HG03469 (cell line): ENCODE measurements at regions not wholly inside any gene's neighbourhood (a gene's known extent, or its start where the extent isn't known, plus 50 kb on each side); places are given as distances from the start of the nearest gene placed in this dataset.
"Not testable (repeated sequence)": the region's sequence is repeated elsewhere in the genome, so short reads cannot be mapped to it uniquely, and the experiment has no call there.

Source experiments
- ATAC-seq: cut with Tn5 transposase; IDR thresholded peaks from one replicate; pipeline ENCODE4 v1.9.1; 2021; ENCODE audit warnings: mild to moderate bottlenecking, moderate library complexity, moderate number of reproducible peaks; ENCODE audit not compliant: unreplicated experiment

GRCh38 chr5:103706939-103707682 lies 144.5 kb upstream of the NUDT12 start:
- ATAC-seq = no peak

GRCh38 chr5:103703617-103704016 lies 141.0 kb upstream of the NUDT12 start:
- no peak for ATAC-seq

DNA sequence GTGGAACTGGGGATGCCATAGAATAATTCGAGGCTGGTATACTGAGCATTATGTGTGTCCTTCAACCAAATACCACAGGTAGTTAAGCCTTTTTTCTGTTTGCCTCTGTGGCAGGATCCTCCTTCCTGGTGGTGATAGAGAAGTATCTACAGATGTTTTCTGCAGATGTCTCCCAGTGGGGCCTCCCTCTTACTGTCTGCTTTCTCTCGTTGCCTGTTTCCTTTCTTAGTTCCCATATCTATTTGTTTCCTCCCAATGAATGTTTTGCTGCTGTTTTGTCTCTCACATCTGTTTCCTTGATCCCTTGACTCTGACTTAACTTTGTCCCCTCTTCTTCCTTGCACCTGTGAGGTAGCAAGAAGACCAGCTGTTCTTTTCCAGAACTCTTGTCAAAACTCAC lies 130.9 kb upstream of the NUDT12 start:
- ATAC-seq = no peak

DNA sequence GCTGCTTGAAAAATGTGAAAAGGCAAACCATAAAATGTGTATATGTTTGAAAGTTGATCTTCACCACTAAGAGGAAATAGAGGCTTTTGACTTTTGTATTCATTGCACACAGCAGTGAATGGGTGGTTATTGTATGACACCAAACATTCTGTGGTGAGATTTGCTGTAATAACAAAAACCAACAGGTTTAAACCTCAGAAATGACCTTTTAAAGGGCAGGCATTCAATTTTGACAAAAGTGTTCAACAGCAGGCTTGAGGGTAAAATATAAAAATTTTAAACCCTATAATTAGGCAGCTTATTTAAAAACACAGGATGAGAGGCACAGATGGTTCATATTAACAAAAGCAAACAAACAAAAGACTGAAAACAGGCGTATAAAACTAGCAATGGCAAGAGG lies 128.1 kb upstream of the NUDT12 start:
- ATAC-seq = no peak

DNA sequence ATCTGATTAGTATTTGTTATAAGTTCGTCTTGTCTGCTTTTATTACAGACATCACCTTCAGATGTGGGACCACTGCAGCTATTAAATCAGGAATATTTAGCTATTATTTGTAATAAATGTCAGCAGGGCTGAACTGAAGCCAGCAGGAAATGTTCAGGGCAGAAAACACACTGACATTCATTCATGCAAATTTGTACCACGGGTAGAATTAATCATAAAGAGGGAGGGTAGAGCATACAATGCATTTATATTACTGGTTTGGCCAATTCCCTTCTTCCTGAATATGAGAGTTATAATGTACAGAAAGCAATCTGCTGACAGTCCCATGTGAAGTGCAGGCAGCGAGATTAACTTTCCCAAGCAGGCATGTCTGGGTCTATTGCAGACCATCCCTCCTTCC lies 117.3 kb upstream of the NUDT12 start:
- ATAC-seq = no peak

- not testable (repeated sequence) for ATAC-seq
Observed at GRCh38 chr5:103676198-103676597, 113.6 kb upstream of the NUDT12 start.

DNA sequence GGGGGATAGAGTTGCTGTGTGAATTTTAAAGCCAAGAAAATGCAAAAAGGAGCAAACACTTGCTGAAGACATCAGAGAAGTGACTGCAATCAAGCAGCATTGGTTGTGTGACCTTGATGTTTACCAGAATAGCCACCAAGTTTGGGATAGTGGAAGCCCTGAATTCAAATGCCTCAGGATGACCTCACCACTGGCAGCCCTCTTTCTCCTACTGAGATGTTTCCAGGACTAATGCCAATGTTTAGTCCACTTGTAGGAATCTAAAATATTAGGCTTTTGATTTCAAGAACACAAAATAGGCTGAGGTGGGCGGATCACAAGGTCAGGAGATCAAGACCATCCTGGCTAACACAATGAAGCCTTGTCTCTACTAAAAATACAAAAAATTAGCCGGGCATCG lies 112.2 kb upstream of the NUDT12 start:
- ATAC-seq = no peak

GRCh38 chr5:103674251-103674650 lies 111.7 kb upstream of the NUDT12 start:
- ATAC-seq = no peak

GRCh38 chr5:103669615-103670014 lies 107.0 kb upstream of the NUDT12 start:
- ATAC-seq = no peak

- ATAC-seq = no peak
Observed at GRCh38 chr5:103668281-103668680, 105.7 kb upstream of the NUDT12 start.

GRCh38 chr5:103667068-103667467 lies 104.5 kb upstream of the NUDT12 start:
- no peak for ATAC-seq

- ATAC-seq = no peak
Observed at GRCh38 chr5:103657301-103657700, 94.7 kb upstream of the NUDT12 start.

DNA sequence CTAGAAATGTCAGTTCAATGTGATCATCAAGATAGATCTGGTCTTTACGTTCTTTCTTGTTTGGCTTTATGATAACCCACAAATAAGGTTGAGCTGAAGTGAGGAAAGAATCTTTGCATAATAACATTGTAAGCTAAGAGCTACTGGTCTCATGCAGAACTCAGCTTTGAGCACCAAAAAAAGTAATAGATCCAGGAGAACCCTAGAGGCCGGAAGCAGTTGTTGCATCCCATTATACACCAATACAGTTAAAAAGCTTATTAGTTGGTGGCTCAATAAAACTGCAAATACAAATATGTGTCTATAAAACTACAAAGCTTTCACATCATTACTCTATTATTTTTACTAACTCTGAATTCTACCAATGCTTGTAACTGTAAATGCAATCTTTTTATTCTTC lies 85.5 kb upstream of the NUDT12 start:
- ATAC-seq = no peak

- no peak for ATAC-seq
Observed at GRCh38 chr5:103646698-103647614, 84.4 kb upstream of the NUDT12 start.

DNA sequence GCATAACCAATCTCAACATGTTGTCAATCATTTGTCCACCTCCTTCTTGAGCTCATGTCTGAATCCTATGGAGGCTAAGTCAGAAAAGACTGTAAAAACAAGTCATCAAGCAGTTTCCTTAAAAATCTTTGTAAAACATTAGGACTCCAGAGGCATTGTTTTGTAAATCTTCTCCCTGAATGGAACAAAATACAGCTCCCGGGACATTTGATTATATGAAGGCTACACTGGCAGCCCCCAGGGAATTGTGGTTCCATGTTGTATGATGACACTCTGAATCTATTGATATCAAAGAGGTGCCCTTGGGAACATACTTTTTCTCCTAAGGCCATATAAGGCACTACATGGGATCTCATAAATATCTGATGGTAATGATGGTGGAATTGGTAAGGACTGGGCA lies 83.2 kb upstream of the NUDT12 start:
- no peak for ATAC-seq

- no peak for ATAC-seq
Observed at GRCh38 chr5:103638979-103639378, 76.4 kb upstream of the NUDT12 start.

- ATAC-seq = no peak
Observed at GRCh38 chr5:103624675-103625074, 62.1 kb upstream of the NUDT12 start.

DNA sequence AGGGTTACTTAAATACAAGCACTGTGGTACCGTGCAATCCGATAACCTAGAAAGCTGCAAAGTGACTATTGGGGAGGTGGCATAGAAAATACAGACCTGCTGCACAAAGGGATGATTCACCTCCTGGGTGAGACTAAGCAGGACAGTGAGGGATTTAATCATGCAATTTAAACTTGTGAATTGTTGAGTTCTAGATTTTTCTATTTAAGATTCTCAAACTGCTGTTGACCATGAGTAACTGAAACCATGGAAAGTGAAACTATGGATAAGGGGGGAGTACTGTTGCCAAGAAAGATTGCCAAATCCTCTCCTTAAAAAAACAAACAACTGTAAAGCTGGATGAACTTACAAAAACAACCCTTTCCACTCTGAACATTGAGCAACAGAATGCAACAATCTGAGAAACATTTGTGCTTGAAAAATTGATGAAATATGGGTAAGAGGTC lies 61.5 kb upstream of the NUDT12 start:
- no peak for ATAC-seq

DNA sequence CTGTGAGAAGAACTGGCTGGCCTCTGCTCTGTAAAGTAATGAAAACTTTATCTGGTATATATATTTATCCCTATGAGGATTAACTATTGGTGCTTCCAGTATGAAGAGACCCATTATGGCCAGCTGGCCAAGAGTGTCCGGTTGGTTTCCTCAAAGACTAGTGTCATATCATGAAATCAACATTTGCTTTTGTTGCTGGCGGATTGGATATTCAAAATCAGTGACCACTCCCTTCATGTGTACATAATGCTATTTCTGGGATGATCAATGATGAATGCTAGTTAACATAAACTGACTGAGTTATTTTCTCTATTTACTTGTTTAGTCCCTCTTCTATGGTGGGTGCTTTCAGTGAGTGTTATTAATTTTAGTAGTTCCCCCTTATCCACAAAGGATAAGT lies 60.8 kb upstream of the NUDT12 start:
- ATAC-seq = no peak

DNA sequence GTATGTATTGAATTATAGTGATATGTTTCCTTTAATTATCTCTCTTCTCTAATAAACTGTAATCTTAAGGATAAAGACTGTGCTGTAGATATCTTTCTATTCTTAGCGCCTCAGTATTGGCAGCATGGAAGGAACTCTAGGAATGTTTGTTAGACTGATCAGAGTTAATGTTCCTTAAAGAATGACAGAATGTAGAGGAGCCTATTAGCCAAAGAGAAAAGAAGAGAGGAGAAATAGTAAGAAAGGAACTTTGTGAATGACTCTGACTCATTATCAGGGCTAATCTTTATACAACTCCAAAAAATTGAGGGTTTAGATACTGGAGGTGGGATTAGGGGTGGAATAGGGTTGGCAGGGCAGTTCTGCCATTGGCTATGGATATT lies 59.0 kb upstream of the NUDT12 start:
- no peak for ATAC-seq

GRCh38 chr5:103620851-103621547 lies 58.4 kb upstream of the NUDT12 start:
- ATAC-seq = no peak
